ENCODE measurements at regions not wholly inside any gene's neighbourhood (a gene's known extent, or its start where the extent isn't known, plus 50 kb on each side); places are given as distances from the start of the nearest gene placed in this dataset.

- no peak for DNase-seq (ENCODE audit: low read depth in 4 of 4, low spot score in 2 of 4)
Measured at GRCh38 chr13:107301724-107302374, 733.9 kb upstream of the ARGLU1 start.

GRCh38 chr13:107299717-107300116 lies 731.8 kb upstream of the ARGLU1 start:
- DNase-seq (ENCODE audit: low read depth in 4 of 4, low spot score in 2 of 4) = no peak

DNA sequence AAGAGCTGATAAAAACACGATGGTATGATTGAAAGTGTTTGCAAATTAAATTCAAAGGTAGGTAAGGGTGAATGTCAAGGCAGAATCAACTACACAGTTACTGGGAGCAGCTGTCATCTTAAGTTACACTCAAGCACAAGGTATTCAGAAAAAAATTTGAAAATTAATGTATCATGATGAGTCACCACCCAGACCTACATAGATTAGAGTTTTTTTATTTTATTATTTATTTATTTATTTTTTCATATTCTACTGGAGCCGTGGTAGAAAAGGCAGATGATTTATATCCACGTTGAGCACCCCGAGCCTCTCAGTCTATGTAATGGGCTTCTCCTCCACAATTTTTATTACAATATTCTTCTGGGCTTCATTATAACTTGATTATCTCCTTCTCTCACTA lies 728.9 kb upstream of the ARGLU1 start:
- no peak for DNase-seq (ENCODE audit: low read depth in 4 of 4, low spot score in 2 of 4)

DNA sequence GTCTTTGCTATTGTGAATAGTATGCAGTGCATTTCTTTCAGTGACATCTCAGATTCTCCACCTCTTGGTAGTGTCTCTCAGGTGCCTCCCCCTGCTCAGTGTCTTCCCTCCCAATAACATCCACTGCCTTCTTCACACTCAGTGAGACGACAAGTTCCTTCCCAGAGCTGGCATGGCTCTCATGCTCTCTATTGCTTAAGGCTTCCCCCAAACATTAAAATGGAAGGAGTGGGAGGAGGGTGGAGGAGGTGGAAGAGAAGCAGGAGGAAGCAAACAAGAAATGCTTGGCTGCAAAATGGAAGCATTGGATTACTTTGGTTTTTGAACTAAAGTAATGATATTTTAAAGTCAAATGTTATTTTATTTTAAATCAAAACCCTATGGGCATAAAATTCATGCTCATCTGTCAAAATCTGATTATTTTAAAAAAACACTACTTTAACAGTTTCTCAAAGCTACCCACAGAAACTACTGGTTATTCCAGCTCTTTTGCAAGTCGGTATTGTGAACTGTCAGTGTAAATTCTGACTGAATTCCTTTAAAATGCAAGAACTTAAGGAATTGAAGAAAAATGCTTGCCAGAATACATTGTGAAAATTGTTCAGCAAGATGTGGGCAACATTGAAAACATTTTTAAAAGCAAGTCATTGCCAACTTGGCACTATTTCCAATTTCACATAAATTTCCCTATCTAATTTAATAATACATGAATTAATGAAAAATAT lies 727.6 kb upstream of the ARGLU1 start:
- no peak for DNase-seq (ENCODE audit: low read depth in 4 of 4, low spot score in 2 of 4)

- no peak for DNase-seq (ENCODE audit: low read depth in 4 of 4, low spot score in 2 of 4)
Measured at GRCh38 chr13:107293924-107294323, 726.0 kb upstream of the ARGLU1 start.

DNA sequence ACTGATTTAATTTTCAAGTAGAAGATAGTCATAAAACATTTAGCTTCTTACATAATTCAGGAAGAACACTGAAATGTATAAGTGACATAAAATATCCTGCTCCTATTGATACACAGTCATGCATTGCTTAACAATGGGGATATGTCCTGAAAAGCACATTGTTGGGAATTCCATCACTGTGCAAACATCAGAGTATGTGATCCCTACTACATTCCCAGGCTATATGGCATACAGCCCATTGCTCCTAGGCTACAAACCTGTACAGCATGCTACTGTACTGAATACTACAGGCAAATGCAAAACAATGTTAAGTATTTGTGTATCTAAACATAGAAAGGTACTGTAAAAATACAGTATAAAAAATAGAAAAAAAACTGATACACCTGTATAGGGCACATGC lies 723.9 kb upstream of the ARGLU1 start:
- DNase-seq (ENCODE audit: low read depth in 4 of 4, low spot score in 2 of 4) = no peak

DNA sequence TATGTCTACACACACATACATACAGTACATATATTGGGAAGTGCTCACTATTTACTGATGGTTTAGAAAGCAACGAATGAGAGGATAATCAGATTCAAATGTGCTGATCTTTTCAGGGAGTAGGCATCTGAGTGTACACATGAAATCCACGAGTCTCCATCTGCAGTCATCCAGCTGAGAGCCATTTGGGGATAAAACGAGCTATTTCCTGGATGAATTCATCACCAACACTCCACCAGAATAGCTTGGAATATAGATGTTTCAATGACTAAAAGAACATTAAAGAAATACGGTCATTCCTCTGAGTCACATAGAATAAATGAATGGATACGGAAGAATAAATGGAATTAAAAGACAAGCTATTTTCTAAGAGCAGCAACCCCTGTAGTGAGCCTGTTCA lies 721.6 kb upstream of the ARGLU1 start:
- DNase-seq (ENCODE audit: low read depth in 4 of 4, low spot score in 2 of 4) = no peak

DNA sequence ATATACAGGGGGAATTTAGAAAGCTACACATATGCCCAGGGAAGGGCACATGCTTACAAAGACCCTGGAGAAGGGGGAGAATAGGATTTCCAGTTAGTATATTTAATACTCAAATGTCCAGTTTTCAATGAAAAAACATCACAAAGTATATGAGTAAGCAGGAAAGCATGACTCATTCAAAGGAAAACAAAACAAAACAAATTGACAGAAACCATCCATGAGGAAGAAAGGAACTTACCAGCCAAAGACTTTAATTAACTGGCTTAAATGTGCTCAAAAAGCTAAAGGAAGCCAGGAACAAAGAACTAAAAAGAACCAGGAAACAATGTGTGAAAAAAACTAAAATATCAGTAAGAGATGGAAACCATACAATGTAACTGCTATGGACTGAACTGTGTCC lies 716.2 kb upstream of the ARGLU1 start:
- no peak for DNase-seq (ENCODE audit: low read depth in 4 of 4, low spot score in 2 of 4)

GRCh38 chr13:107277911-107278310 lies 710.0 kb upstream of the ARGLU1 start:
- DNase-seq (ENCODE audit: low read depth in 4 of 4, low spot score in 2 of 4) = no peak

DNA sequence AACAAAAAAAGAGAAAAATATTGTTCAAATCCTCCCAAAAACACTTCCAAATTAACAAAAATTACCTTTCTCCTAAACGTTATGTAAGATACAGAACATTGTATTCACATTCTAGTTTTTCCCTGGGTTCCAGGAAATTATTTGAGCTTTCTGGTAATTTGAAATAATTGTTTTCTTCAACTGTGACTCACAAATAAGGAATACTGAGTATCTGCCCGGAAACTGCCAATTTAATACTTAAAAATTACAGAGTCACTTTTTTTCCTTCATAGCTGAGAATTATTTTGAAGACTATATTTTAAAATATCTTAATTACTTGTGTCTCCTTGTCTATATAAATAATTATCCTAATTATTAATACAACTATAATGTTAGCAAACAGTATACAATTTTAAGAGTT lies 709.0 kb upstream of the ARGLU1 start:
- DNase-seq (ENCODE audit: low read depth in 4 of 4, low spot score in 2 of 4) = no peak

GRCh38 chr13:107275945-107276614 lies 708.1 kb upstream of the ARGLU1 start:
- no peak for DNase-seq (ENCODE audit: low read depth in 4 of 4, low spot score in 2 of 4)

GRCh38 chr13:107275312-107275711 lies 707.4 kb upstream of the ARGLU1 start:
- DNase-seq (ENCODE audit: low read depth in 4 of 4, low spot score in 2 of 4) = no peak

GRCh38 chr13:107271227-107271626 lies 703.3 kb upstream of the ARGLU1 start:
- no peak for DNase-seq (ENCODE audit: low read depth in 4 of 4, low spot score in 2 of 4)

DNA sequence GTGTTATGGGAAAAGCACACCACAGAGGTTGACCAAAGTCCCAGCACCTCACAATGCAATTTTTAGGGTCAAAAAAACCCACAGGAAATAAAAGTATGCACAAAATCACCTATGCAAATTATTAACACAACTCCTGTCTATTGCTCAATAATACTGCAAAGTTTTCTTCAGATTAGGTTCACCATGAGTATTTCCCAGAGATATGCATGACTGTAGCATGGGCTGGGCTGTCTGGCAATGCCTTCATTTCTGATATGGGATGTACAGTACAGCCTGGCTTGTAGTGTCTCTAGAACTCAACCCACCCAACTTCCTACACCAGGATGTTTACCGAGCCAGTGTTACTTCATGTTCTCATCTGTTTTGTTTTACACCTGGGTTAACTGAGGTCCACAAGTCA lies 698.7 kb upstream of the ARGLU1 start:
- no peak for DNase-seq (ENCODE audit: low read depth in 4 of 4, low spot score in 2 of 4)

DNA sequence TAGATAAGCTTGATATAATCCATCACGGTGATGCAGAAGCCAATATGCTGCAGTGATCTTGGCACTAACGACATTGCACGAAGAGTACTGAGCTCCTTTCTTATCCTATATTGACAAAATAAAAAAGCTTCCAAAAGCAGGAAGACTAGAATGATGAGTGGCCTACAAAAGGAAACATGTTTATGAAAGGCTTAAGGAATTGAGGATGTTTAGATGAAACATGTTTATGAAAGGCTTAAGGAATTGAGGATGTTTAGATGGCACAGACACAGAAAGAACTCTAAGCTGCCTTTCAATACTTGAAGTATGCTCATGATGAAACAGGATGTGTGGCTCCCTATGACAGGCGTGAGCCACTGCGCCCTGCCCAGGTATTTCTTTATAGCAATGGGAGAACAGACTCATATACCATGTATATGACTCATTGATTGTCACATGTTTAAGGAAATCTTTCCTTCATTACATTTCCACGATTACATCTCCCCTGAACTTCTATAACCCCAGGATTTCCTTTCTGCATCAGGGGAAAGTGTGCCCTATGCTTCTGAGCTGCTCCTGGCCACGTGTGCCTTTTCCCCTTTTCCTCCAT lies 690.8 kb upstream of the ARGLU1 start:
- DNase-seq (ENCODE audit: low read depth in 4 of 4, low spot score in 2 of 4) = no peak

DNA sequence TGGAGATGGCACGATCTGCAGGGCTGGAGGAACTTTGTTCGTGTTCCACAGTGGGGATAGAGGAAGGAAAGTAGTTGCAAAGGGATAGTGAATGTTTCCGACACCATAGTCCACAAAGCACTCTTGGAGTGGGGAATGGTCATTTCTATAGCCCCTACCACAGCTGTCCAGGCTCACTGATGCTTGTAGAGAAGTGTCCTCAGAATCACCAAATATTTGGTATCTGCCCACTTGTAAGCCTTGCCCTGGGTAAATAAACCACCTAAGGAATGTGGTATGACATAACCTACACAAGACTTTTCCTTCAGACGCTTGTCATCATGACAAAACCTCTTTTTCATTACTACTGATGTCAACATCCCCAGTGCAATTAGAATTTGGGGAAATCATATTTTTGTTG lies 686.5 kb upstream of the ARGLU1 start:
- no peak for DNase-seq (ENCODE audit: low read depth in 4 of 4, low spot score in 2 of 4)

- no peak for DNase-seq (ENCODE audit: low read depth in 4 of 4, low spot score in 2 of 4)
Measured at GRCh38 chr13:107252428-107252827, 684.5 kb upstream of the ARGLU1 start.

- no peak for DNase-seq (ENCODE audit: low read depth in 4 of 4, low spot score in 2 of 4)
Measured at GRCh38 chr13:107252021-107252420, 684.1 kb upstream of the ARGLU1 start.

GRCh38 chr13:107251341-107251740 lies 683.4 kb upstream of the ARGLU1 start:
- no peak for DNase-seq (ENCODE audit: low read depth in 4 of 4, low spot score in 2 of 4)

DNA sequence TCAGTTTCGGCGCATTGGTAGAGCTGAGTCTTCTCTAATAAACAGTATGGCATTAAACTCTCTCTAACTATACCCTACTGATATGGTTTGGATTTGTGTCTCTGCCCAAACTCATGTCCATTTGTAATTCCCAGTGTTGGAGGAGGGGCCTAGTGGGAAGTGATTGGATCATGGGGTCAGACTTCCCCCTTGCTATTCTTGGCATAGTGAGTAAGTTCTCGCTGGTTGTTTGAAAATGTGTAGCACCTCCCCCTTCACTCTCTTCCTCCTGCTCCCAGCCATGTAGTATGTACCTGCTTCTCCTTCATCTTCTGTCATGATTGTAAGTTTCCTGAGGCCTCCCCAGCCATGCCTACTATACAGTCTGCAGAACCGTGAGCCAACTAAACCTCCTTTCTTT lies 682.7 kb upstream of the ARGLU1 start:
- no peak for DNase-seq (ENCODE audit: low read depth in 4 of 4, low spot score in 2 of 4)

- no peak for DNase-seq (ENCODE audit: low read depth in 4 of 4, low spot score in 2 of 4)
Measured at GRCh38 chr13:107244241-107244640, 676.3 kb upstream of the ARGLU1 start.

- DNase-seq (ENCODE audit: low read depth in 4 of 4, low spot score in 2 of 4) = no peak
Measured at GRCh38 chr13:107242138-107242537, 674.2 kb upstream of the ARGLU1 start.
